SK-N-SH (cell line): ENCODE measurements at regions not wholly inside any gene's neighbourhood (a gene's known extent, or its start where the extent isn't known, plus 50 kb on each side); places are given as distances from the start of the nearest gene placed in this dataset.

Experiments
- CTCF ChIA-PET: fragments of 300-600, 350-600 bp; formaldehyde crosslinking; extraction: SDS; loops from one replicate; lab custom pipeline; 2021; lab: Yijun Ruan, JAX
- POLR2A ChIA-PET: fragments of 350-600 bp; sonication (Branson Sonifier 250); formaldehyde crosslinking; extraction: SDS; loops from one replicate; lab custom pipeline; 2020; ENCODE audit warnings: antibody characterized with exemption, inconsistent platforms; lab: Yijun Ruan, JAX
- DNase-seq: peaks from one replicate; pipeline ENCODE4 v3.0.0; 2012
- H2AFZ ChIP-seq: fragments of 200-600 bp; sonication (generic); 2 replicates; pipeline ENCODE4 v1.8.1; 2016; ENCODE audit warnings: antibody characterized with exemption, mild to moderate bottlenecking, low read depth
- H3F3A ChIP-seq: fragments of 200-600 bp; sonication (generic); replicated peaks from 2 replicates; pipeline ENCODE3; 2016; ENCODE audit warnings: antibody characterized with exemption, mild to moderate bottlenecking; ENCODE audit not compliant: insufficient read depth
- H3K27ac ChIP-seq, 2 experiments: fragments of 200-500 bp in 1 of 2; fragments of 200-600 bp in 1 of 2; sonication (Bioruptor generic) in 1 of 2; sonication (generic), shearing (Covaris generic) in 1 of 2; 2 replicates each; pipeline versions ENCODE4 v1.5.1 to v1.6.1; 2014 to 2016; ENCODE audit warnings: low read depth in 2 of 2, inconsistent platforms in 1 of 2, low read length in 1 of 2, mild to moderate bottlenecking in 1 of 2, mixed read lengths in 1 of 2
- H3K27me3 ChIP-seq: fragments of 200-600 bp; sonication (generic), shearing (Covaris generic); 2 replicates; pipeline ENCODE4 v1.6.1; 2016; ENCODE audit warnings: mixed run types; ENCODE audit not compliant: insufficient read depth
- H3K36me3 ChIP-seq, 2 experiments: fragments of 200-500 bp in 1 of 2; fragments of 200-600 bp in 1 of 2; sonication (Bioruptor generic) in 1 of 2; sonication (generic) in 1 of 2; replicated peaks in 1 of 2; 2 replicates each; pipeline versions ENCODE3 to v1.5.1; 2014 to 2016; ENCODE audit warnings: low read length in 1 of 2, mild to moderate bottlenecking in 1 of 2; ENCODE audit not compliant: insufficient read depth in 2 of 2, control insufficient read depth in 1 of 2
- H3K4me1 ChIP-seq, 2 experiments: fragments of 200-500 bp in 1 of 2; fragments of 200-600 bp in 1 of 2; sonication (Bioruptor generic) in 1 of 2; sonication (generic), shearing (Covaris generic) in 1 of 2; 2 replicates each; pipeline versions ENCODE4 v1.5.1 to v1.6.1; 2014 to 2016; ENCODE audit warnings: low read depth in 1 of 2, low read length in 1 of 2, mixed run types in 1 of 2; ENCODE audit not compliant: insufficient read depth in 2 of 2, control insufficient read depth in 1 of 2
- H3K4me2 ChIP-seq: fragments of 200-600 bp; sonication (generic), shearing (Covaris generic); 2 replicates; pipeline ENCODE4 v1.6.1; 2017; ENCODE audit warnings: mixed run types
- H3K4me3 ChIP-seq, 2 experiments: fragments of 200-500 bp in 1 of 2; fragments of 200-600 bp in 1 of 2; sonication (Bioruptor generic) in 1 of 2; sonication (generic), shearing (Covaris generic) in 1 of 2; 2 replicates each; pipeline versions ENCODE4 v1.5.1 to v1.8.1; 2014 to 2016; ENCODE audit warnings: low read depth in 2 of 2, inconsistent platforms in 1 of 2, low read length in 1 of 2, mild to moderate bottlenecking in 1 of 2, mixed read lengths in 1 of 2, moderate library complexity in 1 of 2
- H3K79me2 ChIP-seq: fragments of 200-600 bp; sonication (generic); 2 replicates; pipeline ENCODE4 v1.8.1; 2017; ENCODE audit warnings: mild to moderate bottlenecking; ENCODE audit not compliant: insufficient read depth
- H3K9ac ChIP-seq: fragments of 200-600 bp; sonication (generic); 2 replicates; pipeline ENCODE4 v1.6.1; 2017; ENCODE audit warnings: mixed run types
- H3K9me2 ChIP-seq: fragments of 200-600 bp; sonication (generic); 2 replicates; pipeline ENCODE4 v1.6.1; 2017; ENCODE audit warnings: mixed run types
- H3K9me3 ChIP-seq: fragments of 200-600 bp; sonication (generic); 2 replicates; pipeline ENCODE4 v1.6.1; 2017; ENCODE audit warnings: mixed run types, mild to moderate bottlenecking, moderate library complexity
- H4K20me1 ChIP-seq: fragments of 200-600 bp; sonication (generic); 2 replicates; pipeline ENCODE4 v1.6.1; 2017; ENCODE audit warnings: mild to moderate bottlenecking, mixed run types; ENCODE audit not compliant: insufficient read depth
- CHD2 ChIP-seq: fragments of 150-350 bp; IDR thresholded peaks from 2 replicates; pipeline ENCODE4 v1.6.1; 2018; ENCODE audit warnings: low read length; ENCODE audit not compliant: partially characterized antibody
- EZH2phosphoT487 ChIP-seq: fragments of 200-600 bp; sonication (generic); IDR thresholded peaks from 2 replicates; pipeline ENCODE4 v1.6.1; 2017; ENCODE audit warnings: low read depth, mixed run types, mild to moderate bottlenecking, antibody characterized with exemption, moderate library complexity, borderline replicate concordance
- FOSL2 ChIP-seq: IDR thresholded peaks from 2 replicates; pipeline ENCODE4 v1.4.0; 2012; ENCODE audit warnings: low read depth, mild to moderate bottlenecking, moderate library complexity, borderline replicate concordance
- FOXJ3 ChIP-seq: sonication (generic); formaldehyde crosslinking; IDR thresholded peaks from 2 replicates; pipeline ENCODE4 v1.5.1; 2020; ENCODE audit warnings: mild to moderate bottlenecking, missing genetic modification reagents
- REST ChIP-seq: IDR thresholded peaks from 2 replicates; pipeline ENCODE4 v1.6.1; 2012; ENCODE audit warnings: mild to moderate bottlenecking, low read depth, low read length, moderate library complexity
- SMC3 ChIP-seq: IDR thresholded peaks from 2 replicates; pipeline ENCODE4 v1.6.1; 2012; ENCODE audit warnings: low read depth, low read length, improper control_type of control experiment
- USF2 ChIP-seq: fragments of 150-350 bp; IDR thresholded peaks from 2 replicates; pipeline ENCODE4 v1.6.1; 2017; ENCODE audit warnings: antibody characterized with exemption, low read length, low read depth, borderline replicate concordance
- WGBS: methylation state at CpG from one replicate; pipeline ENCODE4 v1.1.6; 2017; ENCODE audit warnings: low lambda C conversion rate; 5-methylcytosine and 5-hydroxymethylcytosine counted together
- TF ChIP-seq, protein P1 (sequence below): IDR thresholded peaks from 2 replicates; pipeline ENCODE4 v1.4.0; 2012; ENCODE audit warnings: low read depth, borderline replicate concordance
- TF ChIP-seq, protein P2 (sequence below): IDR thresholded peaks from 2 replicates; pipeline ENCODE4 v1.4.0; 2012; ENCODE audit warnings: low read depth

DNA sequence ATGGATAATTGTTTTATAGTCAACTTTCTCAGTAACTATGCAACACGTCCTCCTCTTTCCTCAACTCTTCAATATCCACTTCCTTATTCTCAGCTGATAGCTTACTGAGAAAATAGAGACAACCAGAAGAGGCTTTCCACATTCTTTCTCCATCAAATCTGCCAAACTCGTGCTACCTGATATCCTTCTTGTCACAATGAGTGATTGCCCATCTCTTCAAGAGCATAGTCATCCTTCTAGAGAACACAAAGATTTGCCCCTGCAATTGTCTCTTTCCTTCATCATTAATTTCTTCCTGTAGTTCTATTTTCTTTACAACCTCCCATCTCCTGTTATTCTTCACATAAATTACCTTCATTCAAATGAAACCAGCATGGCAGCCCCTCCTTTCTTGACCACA, 75.9 kb upstream of the RGS17 start:
- Histone ChIP-seq H3K4me1 (no peaks in the 10 kb centered on the region; a peak in 1 of 4 replicates), H4K20me1 (no peaks in the 10 kb centered on the region), H3K27ac (peak overlapping the region in 1 of 2 experiments; percentile 77; a peak in 1 of 4 replicates), H3K4me2 (no peak overlapping the region), H3K4me3 (no peak overlapping the region), H3K27me3 (no peaks in the 10 kb centered on the region), H3K36me3 (no peaks in the 10 kb centered on the region), H3K9me2 (no peaks in the 10 kb centered on the region), H3F3A (no peaks in the 10 kb centered on the region), H3K9ac (no peak overlapping the region), H3K79me2 (no peaks in the 10 kb centered on the region), H3K9me3 (no peaks in the 10 kb centered on the region), H2AFZ (0 out of 2 replicates have a peak overlapping the region, but pooled peaks have one; percentile 8)
- TF ChIP-seq CHD2 (no peak), SMC3 (no peak), EZH2phosphoT487 (no peak), USF2 (no peak), REST (no peak), FOXJ3 (CRISPR knock-in tag) (no peak), FOSL2 (no peak)
- TF ChIP-seq, protein P1, sequence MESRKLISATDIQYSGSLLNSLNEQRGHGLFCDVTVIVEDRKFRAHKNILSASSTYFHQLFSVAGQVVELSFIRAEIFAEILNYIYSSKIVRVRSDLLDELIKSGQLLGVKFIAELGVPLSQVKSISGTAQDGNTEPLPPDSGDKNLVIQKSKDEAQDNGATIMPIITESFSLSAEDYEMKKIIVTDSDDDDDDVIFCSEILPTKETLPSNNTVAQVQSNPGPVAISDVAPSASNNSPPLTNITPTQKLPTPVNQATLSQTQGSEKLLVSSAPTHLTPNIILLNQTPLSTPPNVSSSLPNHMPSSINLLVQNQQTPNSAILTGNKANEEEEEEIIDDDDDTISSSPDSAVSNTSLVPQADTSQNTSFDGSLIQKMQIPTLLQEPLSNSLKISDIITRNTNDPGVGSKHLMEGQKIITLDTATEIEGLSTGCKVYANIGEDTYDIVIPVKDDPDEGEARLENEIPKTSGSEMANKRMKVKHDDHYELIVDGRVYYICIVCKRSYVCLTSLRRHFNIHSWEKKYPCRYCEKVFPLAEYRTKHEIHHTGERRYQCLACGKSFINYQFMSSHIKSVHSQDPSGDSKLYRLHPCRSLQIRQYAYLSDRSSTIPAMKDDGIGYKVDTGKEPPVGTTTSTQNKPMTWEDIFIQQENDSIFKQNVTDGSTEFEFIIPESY, result no peak
- TF ChIP-seq, protein P2, sequence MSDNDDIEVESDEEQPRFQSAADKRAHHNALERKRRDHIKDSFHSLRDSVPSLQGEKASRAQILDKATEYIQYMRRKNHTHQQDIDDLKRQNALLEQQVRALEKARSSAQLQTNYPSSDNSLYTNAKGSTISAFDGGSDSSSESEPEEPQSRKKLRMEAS, result no peak
- WGBS, result 41% methylated on average over 2 of the region's 2 CpGs
- no peak for DNase-seq
- POLR2A ChIA-PET, result no interaction called here
- CTCF ChIA-PET, result no interaction called here
